ENCODE measurements at regions not wholly inside any gene's neighbourhood (a gene's known extent, or its start where the extent isn't known, plus 50 kb on each side); places are given as distances from the start of the nearest gene placed in this dataset.
A peak's percentile ranks its signal among the peaks of the same experiment; 100 is the strongest.

- no peak for TF ChIP-seq CTCF (IDR thresholded peaks at IDR 0.05; ENCODE audit: low read depth, low read length, missing control alignments)
- no peak for DNase-seq (ENCODE audit: low read depth)
- in situ Hi-C loops (cut with HindIII; ENCODE audit: low sequenced_read_pairs), result loop anchor here (25.0 kb wide), 1 partner anchor 195 kb away; the partner anchor contains the start of gene NAXD
- no peak overlapping the region for H3K4me3 ChIP-seq (ENCODE audit: low read depth, low read length)
These were observed 94.0 kb downstream of the ING1 start for GRCh38 chr13:110807546-110807945.

GRCh38 chr13:110808138-110808537 lies 94.6 kb downstream of the ING1 start:
- TF ChIP-seq CTCF (IDR thresholded peaks at IDR 0.05; ENCODE audit: low read depth, low read length, missing control alignments), result no peak
- in situ Hi-C loops (cut with HindIII; ENCODE audit: low sequenced_read_pairs), result loop anchor here (25.0 kb wide), 1 partner anchor 196 kb away; the partner anchor contains the start of gene NAXD
- no peak overlapping the region for H3K4me3 ChIP-seq (ENCODE audit: low read depth, low read length)
- DNase-seq (ENCODE audit: low read depth), result no peak

GRCh38 chr13:110809871-110810486 lies 96.5 kb downstream of the ING1 start:
- no peak overlapping the region for H3K4me3 ChIP-seq (ENCODE audit: low read depth, low read length)
- DNase-seq (ENCODE audit: low read depth), result no peak
- TF ChIP-seq CTCF (IDR thresholded peaks at IDR 0.05; ENCODE audit: low read depth, low read length, missing control alignments), result no peak
- in situ Hi-C loops (cut with HindIII; ENCODE audit: low sequenced_read_pairs), result loop anchor here (5.0 to 25.0 kb wide), 2 partner anchors 57 to 198 kb away; partner anchors contain the start of gene NAXD

- no peak overlapping the region for H3K4me3 ChIP-seq (ENCODE audit: low read depth, low read length)
- in situ Hi-C loops (cut with HindIII; ENCODE audit: low sequenced_read_pairs), result loop anchor here (5.0 to 25.0 kb wide), 2 partner anchors 56 to 199 kb away; partner anchors contain the start of gene NAXD
- no peak for DNase-seq (ENCODE audit: low read depth)
- no peak for TF ChIP-seq CTCF (IDR thresholded peaks at IDR 0.05; ENCODE audit: low read depth, low read length, missing control alignments)
These were observed 97.7 kb downstream of the ING1 start for GRCh38 chr13:110811008-110811720.

- no peak for DNase-seq (ENCODE audit: low read depth)
- in situ Hi-C loops (cut with HindIII; ENCODE audit: low sequenced_read_pairs), result loop anchor here (5.0 to 25.0 kb wide), 2 partner anchors 56 to 199 kb away; partner anchors contain the start of gene NAXD
- H3K4me3 ChIP-seq (ENCODE audit: low read depth, low read length), result peak overlapping the region; percentile 30
- TF ChIP-seq CTCF (IDR thresholded peaks at IDR 0.05; ENCODE audit: low read depth, low read length, missing control alignments), result no peak
These were observed 98.2 kb downstream of the ING1 start for GRCh38 chr13:110811771-110812120.

- H3K4me3 ChIP-seq (ENCODE audit: low read depth, low read length), result peak overlapping the region; percentile 30
- DNase-seq (ENCODE audit: low read depth), result no peak
- in situ Hi-C loops (cut with HindIII; ENCODE audit: low sequenced_read_pairs), result loop anchor here (5.0 to 25.0 kb wide), 2 partner anchors 55 to 200 kb away; partner anchors contain the start of gene NAXD
- TF ChIP-seq CTCF (IDR thresholded peaks at IDR 0.05; ENCODE audit: low read depth, low read length, missing control alignments), result peak; percentile 10
These were observed 98.8 kb downstream of the ING1 start for GRCh38 chr13:110812121-110812868.
